ENCODE measurements at regions not wholly inside any gene's neighbourhood (a gene's known extent, or its start where the extent isn't known, plus 50 kb on each side); places are given as distances from the start of the nearest gene placed in this dataset.
"Not testable (repeated sequence)": the region's sequence is repeated elsewhere in the genome, so short reads cannot be mapped to it uniquely, and the experiment has no call there.

DNA sequence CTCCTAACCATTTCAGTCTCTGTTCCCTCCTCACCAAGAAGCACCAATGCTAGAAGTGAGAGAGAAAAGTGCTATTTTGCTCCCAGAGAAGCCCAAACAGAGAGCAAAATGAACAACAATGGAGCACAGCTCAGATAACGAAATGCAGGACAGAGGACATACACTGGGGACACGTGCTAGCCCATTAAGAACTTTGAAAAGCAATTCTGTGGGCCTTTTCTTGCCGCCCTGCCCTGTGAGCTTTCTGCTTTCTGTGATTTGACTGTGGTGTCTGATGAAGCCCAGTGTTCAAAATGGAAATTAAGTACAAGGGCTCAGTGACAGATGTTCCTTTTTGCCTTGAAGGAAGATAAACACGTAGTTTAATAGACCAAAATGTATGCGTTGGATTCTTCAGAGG lies 130.8 kb downstream of the S1PR1 start:
- TF ChIP-seq POLR2AphosphoS5 (IDR thresholded peaks at IDR 0.05; ENCODE audit: borderline replicate concordance, low read depth, low read length) (no peak), FOXP2 (optimal IDR thresholded peaks at IDR 0.05; ENCODE audit: control extremely low read depth, extremely low read length, insufficient read depth) (no peak), EZH2 (IDR thresholded peaks at IDR 0.05) (no peak)
- Histone ChIP-seq H3K9ac (ENCODE audit: insufficient read length) (no peak overlapping the region), H3K27ac (no peak overlapping the region), H3K4me3 (no peak overlapping the region), H3K9me3 (ENCODE audit: low read depth, low read length) (no peaks in the 10 kb centered on the region), H3K36me3 (ENCODE audit: insufficient read depth, low read length) (no peaks in the 10 kb centered on the region)
- DNase-seq (ENCODE audit: low read depth, low spot score): no peak

- Histone ChIP-seq H3K9me3 (ENCODE audit: low read depth, low read length) (no peaks in the 10 kb centered on the region), H3K9ac (ENCODE audit: insufficient read length) (no peak overlapping the region), H3K36me3 (ENCODE audit: insufficient read depth, low read length) (no peaks in the 10 kb centered on the region), H3K27ac (no peak overlapping the region), H3K4me3 (no peak overlapping the region)
- no peak for DNase-seq (ENCODE audit: low read depth, low spot score)
- TF ChIP-seq POLR2AphosphoS5 (IDR thresholded peaks at IDR 0.05; ENCODE audit: borderline replicate concordance, low read depth, low read length): no peak
- no peak for TF ChIP-seq FOXP2 (optimal IDR thresholded peaks at IDR 0.05; ENCODE audit: control extremely low read depth, extremely low read length, insufficient read depth)
- TF ChIP-seq EZH2 (IDR thresholded peaks at IDR 0.05): no peak
These were observed 133.7 kb downstream of the S1PR1 start for GRCh38 chr1:101370488-101370887.

- no peak for DNase-seq (ENCODE audit: low read depth, low spot score)
- no peak overlapping the region for H3K27ac ChIP-seq
- H3K36me3 ChIP-seq (ENCODE audit: insufficient read depth, low read length): no peaks in the 10 kb centered on the region
- H3K4me3 ChIP-seq: no peak overlapping the region
- H3K9ac ChIP-seq (ENCODE audit: insufficient read length): no peak overlapping the region
- no peak for TF ChIP-seq POLR2AphosphoS5 (IDR thresholded peaks at IDR 0.05; ENCODE audit: borderline replicate concordance, low read depth, low read length)
- TF ChIP-seq EZH2 (IDR thresholded peaks at IDR 0.05): no peak
- no peak for TF ChIP-seq FOXP2 (optimal IDR thresholded peaks at IDR 0.05; ENCODE audit: control extremely low read depth, extremely low read length, insufficient read depth)
- no peaks in the 10 kb centered on the region for H3K9me3 ChIP-seq (ENCODE audit: low read depth, low read length)
These were observed 134.4 kb downstream of the S1PR1 start for GRCh38 chr1:101371259-101371658.

DNA sequence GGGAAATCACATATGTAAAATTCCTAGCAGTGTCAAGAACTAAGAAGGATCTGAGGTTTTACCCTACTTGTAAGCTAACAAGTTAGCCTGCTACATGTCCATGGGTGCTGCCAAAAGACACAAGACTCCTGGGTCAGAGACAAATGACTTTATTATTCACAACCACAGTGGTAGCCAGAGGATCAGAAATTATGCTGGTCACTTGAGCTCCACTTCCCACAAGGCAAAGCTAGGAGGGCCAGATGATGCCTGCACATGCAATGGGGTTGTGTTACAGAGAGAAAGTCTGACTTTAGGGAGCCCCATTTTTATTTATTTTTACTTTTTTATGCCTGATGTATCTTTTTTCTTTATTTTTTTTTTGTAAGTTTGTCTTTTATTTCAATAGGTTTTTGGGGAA lies 136.8 kb downstream of the S1PR1 start:
- Histone ChIP-seq H3K9me3 (ENCODE audit: low read depth, low read length) (no peaks in the 10 kb centered on the region), H3K9ac (ENCODE audit: insufficient read length) (no peak overlapping the region), H3K27ac (no peak overlapping the region), H3K36me3 (ENCODE audit: insufficient read depth, low read length) (no peaks in the 10 kb centered on the region), H3K4me3 (no peak overlapping the region)
- TF ChIP-seq FOXP2 (optimal IDR thresholded peaks at IDR 0.05; ENCODE audit: control extremely low read depth, extremely low read length, insufficient read depth): no peak
- no peak for TF ChIP-seq POLR2AphosphoS5 (IDR thresholded peaks at IDR 0.05; ENCODE audit: borderline replicate concordance, low read depth, low read length)
- no peak for DNase-seq (ENCODE audit: low read depth, low spot score)

GRCh38 chr1:101375448-101375847 lies 138.6 kb downstream of the S1PR1 start:
- H3K4me3 ChIP-seq; DNase-seq (ENCODE audit: low read depth, low spot score); H3K9ac ChIP-seq (ENCODE audit: insufficient read length); H3K9me3 ChIP-seq (ENCODE audit: low read depth, low read length); H3K27ac ChIP-seq; H3K36me3 ChIP-seq (ENCODE audit: insufficient read depth, low read length): not testable (repeated sequence)

DNA sequence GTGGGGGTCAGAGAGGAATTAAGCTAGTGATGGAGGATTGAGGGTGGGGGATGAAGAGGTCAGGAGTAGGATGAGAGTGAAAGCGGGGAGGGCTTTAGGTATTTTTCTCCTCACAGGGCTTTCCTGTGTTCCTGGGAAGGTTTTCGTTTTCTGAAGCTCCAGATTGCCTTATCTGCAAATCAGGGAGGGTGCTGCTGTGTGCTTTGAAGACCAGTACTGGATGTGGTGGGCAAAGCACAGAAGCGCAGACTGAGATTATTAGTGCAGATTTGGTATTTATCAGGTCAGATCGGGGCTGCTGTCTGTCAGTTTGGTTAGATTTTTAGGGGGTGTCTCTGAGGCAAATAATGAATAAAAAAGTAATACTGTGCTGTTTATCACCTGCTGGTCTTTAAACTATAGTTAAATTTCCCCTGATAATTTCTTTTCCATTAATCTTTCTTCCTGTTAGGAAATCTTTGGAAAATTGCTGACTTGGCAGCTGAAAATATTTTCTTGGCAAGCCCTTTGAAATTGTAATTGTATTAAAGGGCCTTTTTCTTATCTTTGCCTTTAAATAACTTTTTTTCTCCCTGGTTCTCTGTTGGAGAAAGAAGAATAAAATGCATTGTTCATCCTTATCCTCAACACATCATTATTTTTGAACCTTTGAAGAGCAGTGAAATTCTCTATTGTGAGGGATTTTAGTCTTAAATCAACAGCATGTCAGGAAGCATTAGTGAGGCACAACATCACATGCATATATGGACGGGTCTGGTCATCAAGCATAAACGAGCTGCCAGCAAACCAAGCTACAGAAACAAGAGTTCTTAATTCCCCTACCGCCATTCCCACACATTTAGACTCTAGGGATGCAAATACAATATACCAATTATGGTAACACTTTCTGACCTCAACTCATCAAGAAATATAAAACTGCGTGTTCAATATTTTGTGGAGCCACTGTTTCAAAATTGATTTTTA lies 139.6 kb downstream of the S1PR1 start:
- Histone ChIP-seq H3K4me3 (peak overlapping the region; percentile 44), H3K27ac (no peak overlapping the region), H3K36me3 (ENCODE audit: insufficient read depth, low read length) (no peaks in the 10 kb centered on the region), H3K9ac (ENCODE audit: insufficient read length) (no peak overlapping the region), H3K9me3 (ENCODE audit: low read depth, low read length) (no peaks in the 10 kb centered on the region)
- TF ChIP-seq FOXP2 (optimal IDR thresholded peaks at IDR 0.05; ENCODE audit: control extremely low read depth, extremely low read length, insufficient read depth) (no peak), POLR2AphosphoS5 (IDR thresholded peaks at IDR 0.05; ENCODE audit: borderline replicate concordance, low read depth, low read length) (no peak; the same call in 1 of the 2 replicates), EZH2 (IDR thresholded peaks at IDR 0.05) (no peak)
- DNase-seq (ENCODE audit: low read depth, low spot score): peak; percentile 20

- TF ChIP-seq EZH2 (IDR thresholded peaks at IDR 0.05) (no peak), FOXP2 (optimal IDR thresholded peaks at IDR 0.05; ENCODE audit: control extremely low read depth, extremely low read length, insufficient read depth) (no peak), POLR2AphosphoS5 (IDR thresholded peaks at IDR 0.05; ENCODE audit: borderline replicate concordance, low read depth, low read length) (no peak)
- H3K9ac ChIP-seq (ENCODE audit: insufficient read length): no peak overlapping the region
- H3K4me3 ChIP-seq: no peak overlapping the region
- no peaks in the 10 kb centered on the region for H3K36me3 ChIP-seq (ENCODE audit: insufficient read depth, low read length)
- no peak overlapping the region for H3K27ac ChIP-seq
- no peaks in the 10 kb centered on the region for H3K9me3 ChIP-seq (ENCODE audit: low read depth, low read length)
- no peak for DNase-seq (ENCODE audit: low read depth, low spot score)
These were observed 140.4 kb downstream of the S1PR1 start for GRCh38 chr1:101377084-101377835.

- DNase-seq (ENCODE audit: low read depth, low spot score): no peak
- no peaks in the 10 kb centered on the region for H3K36me3 ChIP-seq (ENCODE audit: insufficient read depth, low read length)
- no peak overlapping the region for H3K9ac ChIP-seq (ENCODE audit: insufficient read length)
- H3K4me3 ChIP-seq: no peak overlapping the region
- H3K27ac ChIP-seq: no peak overlapping the region
- TF ChIP-seq POLR2AphosphoS5 (IDR thresholded peaks at IDR 0.05; ENCODE audit: borderline replicate concordance, low read depth, low read length) (no peak), EZH2 (IDR thresholded peaks at IDR 0.05) (no peak), FOXP2 (optimal IDR thresholded peaks at IDR 0.05; ENCODE audit: control extremely low read depth, extremely low read length, insufficient read depth) (no peak)
- no peaks in the 10 kb centered on the region for H3K9me3 ChIP-seq (ENCODE audit: low read depth, low read length)
These were observed 142.2 kb downstream of the S1PR1 start for GRCh38 chr1:101379037-101379436.
